ENCODE measurements at regions not wholly inside any gene's neighbourhood (a gene's known extent, or its start where the extent isn't known, plus 50 kb on each side); places are given as distances from the start of the nearest gene placed in this dataset.
"Not testable (repeated sequence)": the region's sequence is repeated elsewhere in the genome, so short reads cannot be mapped to it uniquely, and the experiment has no call there.

- DNase-seq (no peak), ATAC-seq (replicated peaks) (peak; percentile 48 to 54)
- no peak overlapping the region for H3K4me3 Mint-ChIP-seq
- H3K9me3 Mint-ChIP-seq: peaks cover 0 to 3% of the 10 kb centered on the region in 2 donors
- no peaks in the 10 kb centered on the region for H3K36me3 Mint-ChIP-seq
- peaks cover 0 to 7% of the 10 kb centered on the region in 2 donors for H3K4me1 Mint-ChIP-seq
- H3K27ac Mint-ChIP-seq: no peak overlapping the region
- peaks cover 13 to 34% of the 10 kb centered on the region in 2 donors for H3K27me3 Mint-ChIP-seq
These were observed 78.1 kb upstream of the ZNF644 start for GRCh38 chr1:91099746-91100621.

DNA sequence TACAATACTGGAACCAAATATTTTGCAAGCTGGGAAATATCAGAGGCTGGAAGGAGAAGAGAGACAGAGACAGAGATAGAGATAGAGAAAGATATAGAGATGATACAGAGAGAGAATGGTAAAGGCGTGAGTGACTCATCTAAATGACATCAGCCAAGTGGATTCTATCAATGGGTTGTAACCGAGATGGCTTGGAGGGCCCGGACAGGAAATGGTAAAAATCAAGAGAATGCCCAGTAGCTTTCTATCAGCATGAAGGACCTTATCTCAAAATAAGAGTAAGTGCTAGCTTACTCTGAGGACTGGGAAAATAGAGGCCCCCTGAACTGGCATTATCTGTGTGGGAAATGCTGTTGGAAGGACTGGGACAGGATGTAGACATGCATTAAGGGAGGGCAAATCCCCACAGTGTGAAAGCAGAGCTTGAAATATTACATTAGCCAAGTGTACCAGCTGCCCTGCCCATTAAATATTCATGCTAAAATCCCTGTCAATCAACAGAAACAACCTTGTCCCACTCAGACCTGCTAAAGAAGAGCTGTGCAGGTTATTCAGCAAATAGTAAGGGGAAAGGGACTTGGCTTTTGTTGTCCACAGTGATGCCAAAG lies 76.6 kb upstream of the ZNF644 start:
- Mint-ChIP-seq H3K4me3 (no peak overlapping the region), H3K4me1 (peaks cover 0 to 7% of the 10 kb centered on the region in 2 donors), H3K27ac (no peak overlapping the region), H3K36me3 (no peaks in the 10 kb centered on the region), H3K27me3 (peaks cover 13 to 33% of the 10 kb centered on the region in 2 donors), H3K9me3 (peaks cover 0 to 3% of the 10 kb centered on the region in 2 donors)
- ATAC-seq (replicated peaks) (no peak), DNase-seq (no peak)

DNA sequence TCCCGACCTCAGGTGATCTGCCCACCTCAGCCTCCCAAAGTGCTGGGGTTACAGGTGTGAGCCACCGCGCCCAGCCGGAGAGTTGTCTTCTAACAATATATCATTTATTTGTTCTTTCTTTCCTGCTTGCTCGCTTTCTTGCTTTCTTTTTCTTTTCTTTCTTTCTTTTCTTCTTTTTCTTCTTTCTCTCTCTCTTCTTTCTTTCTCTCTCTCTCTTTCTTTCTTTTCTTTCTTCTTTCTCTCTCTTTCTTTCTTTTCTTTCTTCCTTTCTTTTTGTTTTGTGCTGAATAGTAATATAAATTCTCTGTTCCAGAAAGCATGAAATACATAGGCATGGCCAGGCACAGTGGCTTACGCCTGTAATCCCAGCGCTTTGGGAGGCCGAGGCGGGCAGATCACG lies 73.5 kb upstream of the ZNF644 start:
- H3K9me3 Mint-ChIP-seq; H3K4me3 Mint-ChIP-seq; H3K36me3 Mint-ChIP-seq; H3K27ac Mint-ChIP-seq; ATAC-seq (replicated peaks); DNase-seq; H3K4me1 Mint-ChIP-seq: not testable (repeated sequence)
- peaks cover 13 to 23% of the 10 kb centered on the region in 2 donors for H3K27me3 Mint-ChIP-seq

DNA sequence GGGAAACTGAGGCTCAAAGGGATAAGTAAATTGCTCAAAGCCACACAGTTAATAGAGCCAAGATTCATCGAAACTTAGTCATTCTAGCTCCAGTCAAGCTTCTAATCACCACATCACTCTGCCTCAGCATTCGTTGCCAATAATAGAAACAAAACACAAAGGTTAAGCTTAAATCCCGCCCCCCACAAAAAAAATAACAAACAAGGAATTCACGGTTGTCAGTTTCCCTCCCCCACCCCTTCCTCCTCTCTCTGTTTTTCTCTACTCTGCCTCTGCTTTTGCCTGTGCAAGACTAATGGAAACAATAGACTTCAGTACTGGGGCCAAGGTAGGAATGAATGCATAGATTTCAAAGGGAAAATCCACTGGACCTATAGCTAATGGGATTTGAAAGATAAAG lies 70.7 kb upstream of the ZNF644 start:
- H3K27me3 Mint-ChIP-seq: peaks cover 0 to 11% of the 10 kb centered on the region in 2 donors
- H3K27ac Mint-ChIP-seq: no peak overlapping the region
- ATAC-seq (replicated peaks) (no peak), DNase-seq (no peak)
- no peaks in the 10 kb centered on the region for H3K36me3 Mint-ChIP-seq
- no peak overlapping the region for H3K4me3 Mint-ChIP-seq
- peaks cover 0 to 3% of the 10 kb centered on the region in 2 donors for H3K9me3 Mint-ChIP-seq
- no peaks in the 10 kb centered on the region for H3K4me1 Mint-ChIP-seq

GRCh38 chr1:91091812-91092211 lies 70.0 kb upstream of the ZNF644 start:
- Mint-ChIP-seq H3K36me3 (no peaks in the 10 kb centered on the region), H3K27ac (no peak overlapping the region), H3K4me1 (no peaks in the 10 kb centered on the region), H3K9me3 (peaks cover 0 to 3% of the 10 kb centered on the region in 2 donors), H3K27me3 (peaks cover 0 to 11% of the 10 kb centered on the region in 2 donors), H3K4me3 (no peak overlapping the region)
- ATAC-seq (replicated peaks): no peak
- DNase-seq: no peak

- no peak overlapping the region for H3K4me3 Mint-ChIP-seq
- H3K36me3 Mint-ChIP-seq: no peaks in the 10 kb centered on the region
- H3K27ac Mint-ChIP-seq: no peak overlapping the region
These were observed 58.8 kb upstream of the ZNF644 start for GRCh38 chr1:91080650-91081049.

DNA sequence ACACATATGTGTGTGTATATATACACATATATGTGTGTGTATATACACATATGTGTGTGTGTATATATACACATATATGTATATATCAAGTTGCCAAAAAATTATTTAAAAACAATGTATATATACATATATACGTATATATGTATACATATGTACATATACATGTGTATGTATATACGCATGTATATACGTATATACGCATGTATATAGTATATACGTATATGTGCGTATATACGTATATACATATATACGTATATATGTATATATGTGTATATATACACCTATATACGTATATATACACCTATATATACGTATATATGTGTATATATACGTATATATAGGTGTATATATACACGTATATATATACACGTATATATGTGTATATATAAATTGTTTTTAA lies 57.0 kb upstream of the ZNF644 start:
- ATAC-seq (replicated peaks) (no peak), DNase-seq (no peak)
- Mint-ChIP-seq H3K4me3 (no peak overlapping the region), H3K27me3 (no peaks in the 10 kb centered on the region), H3K9me3 (no peaks in the 10 kb centered on the region), H3K4me1 (peaks cover 0 to 13% of the 10 kb centered on the region in 2 donors), H3K27ac (no peak overlapping the region), H3K36me3 (no peaks in the 10 kb centered on the region)

More at GRCh38 chr1:91080650-91081049, 58.8 kb upstream of the ZNF644 start:
- ATAC-seq (replicated peaks): peak; percentile 67 to 86
- no peak for DNase-seq
- Mint-ChIP-seq H3K27me3 (no peaks in the 10 kb centered on the region), H3K9me3 (no peaks in the 10 kb centered on the region), H3K4me1 (peaks cover 0 to 11% of the 10 kb centered on the region in 2 donors)

DNA sequence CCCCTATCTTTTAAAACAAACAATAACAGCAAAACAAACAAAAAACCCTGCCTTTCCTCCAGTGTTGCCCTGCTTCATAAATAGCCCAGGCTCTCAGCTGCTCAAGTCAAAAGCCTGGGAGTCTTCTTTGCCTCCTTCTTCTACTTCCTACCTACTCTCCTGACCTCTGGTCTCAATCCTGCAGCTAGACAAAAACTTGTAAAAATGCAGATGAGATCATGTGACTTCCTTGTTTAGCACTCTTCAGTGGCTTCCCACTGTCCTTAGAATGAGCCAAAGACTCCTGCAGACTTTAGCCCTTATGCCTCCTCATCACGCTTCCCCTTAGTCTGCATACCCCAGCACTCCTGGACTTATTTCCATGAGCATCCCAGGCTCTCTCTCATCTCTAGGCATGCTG lies 55.0 kb upstream of the ZNF644 start:
- no peaks in the 10 kb centered on the region for H3K9me3 Mint-ChIP-seq
- H3K27ac Mint-ChIP-seq: no peak overlapping the region
- no peaks in the 10 kb centered on the region for H3K27me3 Mint-ChIP-seq
- DNase-seq (no peak), ATAC-seq (replicated peaks) (no peak)
- peaks cover 0 to 13% of the 10 kb centered on the region in 2 donors for H3K4me1 Mint-ChIP-seq
- no peak overlapping the region for H3K4me3 Mint-ChIP-seq
- no peaks in the 10 kb centered on the region for H3K36me3 Mint-ChIP-seq

DNA sequence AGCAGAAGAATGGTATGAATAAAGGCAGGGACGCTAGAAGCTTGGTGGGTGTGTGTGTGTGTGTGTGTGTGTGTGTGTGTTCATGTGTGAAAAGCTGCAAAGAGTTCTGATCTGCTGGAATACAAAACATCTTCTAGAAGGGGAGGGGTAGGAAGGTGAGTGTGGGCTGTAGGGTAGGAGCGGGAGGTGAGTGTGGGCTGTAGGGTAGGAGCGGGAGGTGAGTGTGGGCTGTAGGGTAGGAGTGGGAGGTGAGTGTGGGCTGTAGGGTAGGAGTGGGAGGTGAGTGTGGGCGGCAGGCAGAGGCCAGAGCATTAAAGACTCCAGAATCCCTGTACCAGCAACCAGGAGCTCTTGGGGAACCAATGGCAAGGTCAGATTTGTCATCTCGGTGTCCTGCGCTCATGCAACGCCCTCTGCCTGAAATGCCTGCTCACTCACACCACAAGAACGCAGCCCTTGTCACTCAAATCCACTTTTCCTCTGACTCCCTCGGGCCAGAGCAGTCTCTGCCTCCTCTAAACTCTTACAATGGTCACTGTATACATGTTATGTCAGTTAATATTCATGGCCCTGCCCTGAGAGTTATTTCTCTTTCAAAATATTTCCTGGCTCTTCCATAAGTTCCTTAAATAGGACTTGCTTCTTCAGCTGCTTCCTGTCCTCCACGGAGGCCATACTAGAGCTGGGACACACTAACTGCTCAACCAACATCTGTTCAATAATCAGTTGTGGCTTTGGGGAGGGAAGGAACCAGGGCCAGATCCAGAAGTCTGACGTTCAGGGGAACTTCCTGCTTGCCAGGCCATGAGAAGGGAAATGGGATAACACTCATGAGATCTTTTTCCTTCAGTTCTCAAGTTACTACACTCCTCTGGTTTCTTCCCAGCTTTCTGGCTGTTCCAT lies 53.6 kb upstream of the ZNF644 start:
- no peak for ATAC-seq (replicated peaks)
- Mint-ChIP-seq H3K4me3 (no peak overlapping the region), H3K27ac (no peak overlapping the region)

DNA sequence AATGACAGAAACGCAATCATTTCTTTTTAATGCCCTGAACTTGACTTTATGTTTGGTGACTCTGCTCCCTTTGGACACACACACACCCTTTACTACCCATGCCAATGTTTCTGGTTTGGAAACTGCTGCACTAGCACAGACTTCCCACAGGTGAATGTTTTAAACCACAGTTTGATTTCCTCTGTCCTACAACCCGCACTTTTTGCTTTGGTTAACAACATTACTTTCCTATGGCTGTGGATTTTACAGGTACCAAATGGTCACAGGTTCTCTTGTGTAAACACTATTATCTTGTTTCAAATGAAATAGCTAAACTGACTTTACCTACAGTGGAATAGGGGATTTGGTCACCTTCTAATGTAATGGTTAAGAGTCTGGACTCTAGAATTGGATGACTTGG lies 51.5 kb upstream of the ZNF644 start:
- Mint-ChIP-seq H3K27ac (no peak overlapping the region), H3K36me3 (no peaks in the 10 kb centered on the region), H3K9me3 (peaks cover 2 to 6% of the 10 kb centered on the region in 2 donors), H3K4me3 (no peak overlapping the region), H3K27me3 (no peaks in the 10 kb centered on the region), H3K4me1 (peaks cover 0 to 7% of the 10 kb centered on the region in 2 donors)
- DNase-seq: no peak
- no peak for ATAC-seq (replicated peaks)

More for the DNA sequence above, 53.6 kb upstream of the ZNF644 start:
- Mint-ChIP-seq H3K9me3 (no peaks in the 10 kb centered on the region), H3K27me3 (no peaks in the 10 kb centered on the region), H3K4me1 (peaks cover 0 to 7% of the 10 kb centered on the region in 2 donors), H3K36me3 (no peaks in the 10 kb centered on the region)
- DNase-seq: no peak

DNA sequence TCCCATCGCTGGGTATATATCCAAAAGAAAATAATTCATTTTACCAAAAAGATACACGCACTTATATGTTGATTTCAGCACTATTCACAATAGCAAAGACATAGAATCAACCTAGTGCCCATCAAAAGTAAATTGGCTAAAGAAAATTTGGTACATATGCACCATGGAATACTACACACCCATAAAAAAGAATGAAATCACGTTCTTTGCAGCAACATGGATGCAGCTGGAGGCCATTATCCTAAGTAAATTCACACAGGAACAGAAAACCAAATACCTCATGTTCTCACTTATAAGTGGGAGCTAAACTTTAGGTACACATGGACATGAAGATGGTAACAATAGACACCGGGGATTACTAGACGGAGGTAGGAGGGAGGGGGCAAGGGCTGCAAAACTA lies 50.0 kb upstream of the ZNF644 start:
- H3K27me3 Mint-ChIP-seq: no peaks in the 10 kb centered on the region
- peaks cover 2 to 6% of the 10 kb centered on the region in 2 donors for H3K9me3 Mint-ChIP-seq
- DNase-seq: no peak
- H3K4me1 Mint-ChIP-seq: peaks cover 0 to 4% of the 10 kb centered on the region in 2 donors
- no peak overlapping the region for H3K27ac Mint-ChIP-seq
- no peaks in the 10 kb centered on the region for H3K36me3 Mint-ChIP-seq
- no peak for ATAC-seq (replicated peaks)
- no peak overlapping the region for H3K4me3 Mint-ChIP-seq
